LNCAP (cell line): ENCODE measurements at regions not wholly inside any gene's neighbourhood (a gene's known extent, or its start where the extent isn't known, plus 50 kb on each side); places are given as distances from the start of the nearest gene placed in this dataset.

Source experiments
- CTCF ChIP-seq: fragments of 450-650 bp; IDR thresholded peaks from 2 replicates; pipeline ENCODE4 v1.5.1; 2017; ENCODE audit warnings: mild to moderate bottlenecking

GRCh38 chr6:170082067-170082466 is 208.8 kb downstream of the DLL1 start:
- TF ChIP-seq CTCF: no peak

- TF ChIP-seq CTCF: no peak
Observed at GRCh38 chr6:170081556-170081955, 209.3 kb downstream of the DLL1 start.

GRCh38 chr6:170080828-170081371 is 210.0 kb downstream of the DLL1 start:
- TF ChIP-seq CTCF: no peak

- TF ChIP-seq CTCF: no peak
Observed at GRCh38 chr6:170080169-170080827, 210.6 kb downstream of the DLL1 start.

GRCh38 chr6:170076466-170077165 is 214.3 kb downstream of the DLL1 start:
- TF ChIP-seq CTCF: no peak

GRCh38 chr6:170075659-170076223 is 215.1 kb downstream of the DLL1 start:
- TF ChIP-seq CTCF: no peak

- TF ChIP-seq CTCF: no peak
Observed at GRCh38 chr6:170074907-170075306, 216.0 kb downstream of the DLL1 start.
